ENCODE measurements at regions not wholly inside any gene's neighbourhood (a gene's known extent, or its start where the extent isn't known, plus 50 kb on each side); places are given as distances from the start of the nearest gene placed in this dataset.

- no peaks in the 10 kb centered on the region for H3K36me3 ChIP-seq (ENCODE audit: control insufficient read depth, insufficient read depth, low read length)
- H3K4me2 ChIP-seq (ENCODE audit: extremely low read depth, insufficient read depth, low read length): no peak overlapping the region
- H3K27ac ChIP-seq (ENCODE audit: insufficient read depth, low read length): no peak overlapping the region
- no peaks in the 10 kb centered on the region for H3K27me3 ChIP-seq (ENCODE audit: control insufficient read depth, insufficient read depth, low read length)
- no peaks in the 10 kb centered on the region for H3K79me2 ChIP-seq (ENCODE audit: control insufficient read depth, insufficient read depth, low read length)
- no peak overlapping the region for H3K4me3 ChIP-seq (replicated peaks in 1 of 4; ENCODE audit: control extremely low read depth in 1 of 4, insufficient read depth in 1 of 4, low read depth in 3 of 4, low read length in 4 of 4)
- H3K9me3 ChIP-seq (ENCODE audit: control insufficient read depth, insufficient read depth, low read depth, low read length): no peaks in the 10 kb centered on the region
- no peak for DNase-seq (ENCODE audit: low read depth in 2 of 2)
- H4K20me1 ChIP-seq (ENCODE audit: control insufficient read depth, extremely low read depth, insufficient read depth, low read length): no peaks in the 10 kb centered on the region
- H3K4me1 ChIP-seq (ENCODE audit: control insufficient read depth, extremely low read depth, insufficient read depth, low read length): no peaks in the 10 kb centered on the region
- no peak overlapping the region for H2AFZ ChIP-seq (ENCODE audit: low read length)
- H3K9ac ChIP-seq (ENCODE audit: insufficient read depth, low read length): no peak overlapping the region
- no peak for TF ChIP-seq EZH2 (IDR thresholded peaks at IDR 0.05; ENCODE audit: low read length, missing control alignments)
- TF ChIP-seq CTCF (conservative IDR thresholded peaks at IDR 0.05 in 1 of 2, IDR thresholded peaks at IDR 0.05 in 1 of 2; ENCODE audit: low read depth in 1 of 2, low read length in 2 of 2): no peak
These were observed 135.5 kb upstream of the RMP24 start for GRCh38 chr18:35836932-35837331.

- no peak overlapping the region for H3K27ac ChIP-seq (ENCODE audit: insufficient read depth, low read length)
- H3K36me3 ChIP-seq (ENCODE audit: control insufficient read depth, insufficient read depth, low read length): no peaks in the 10 kb centered on the region
- no peak overlapping the region for H3K4me3 ChIP-seq (replicated peaks in 1 of 4; ENCODE audit: control extremely low read depth in 1 of 4, insufficient read depth in 1 of 4, low read depth in 3 of 4, low read length in 4 of 4)
- H3K27me3 ChIP-seq (ENCODE audit: control insufficient read depth, insufficient read depth, low read length): no peaks in the 10 kb centered on the region
- no peaks in the 10 kb centered on the region for H4K20me1 ChIP-seq (ENCODE audit: control insufficient read depth, extremely low read depth, insufficient read depth, low read length)
- H2AFZ ChIP-seq (ENCODE audit: low read length): no peak overlapping the region
- no peak for DNase-seq (ENCODE audit: low read depth in 2 of 2)
- H3K9me3 ChIP-seq (ENCODE audit: control insufficient read depth, insufficient read depth, low read depth, low read length): no peaks in the 10 kb centered on the region
- no peak overlapping the region for H3K4me2 ChIP-seq (ENCODE audit: extremely low read depth, insufficient read depth, low read length)
- no peaks in the 10 kb centered on the region for H3K79me2 ChIP-seq (ENCODE audit: control insufficient read depth, insufficient read depth, low read length)
- TF ChIP-seq CTCF (conservative IDR thresholded peaks at IDR 0.05 in 1 of 2, IDR thresholded peaks at IDR 0.05 in 1 of 2; ENCODE audit: low read depth in 1 of 2, low read length in 2 of 2) (no peak), EZH2 (IDR thresholded peaks at IDR 0.05; ENCODE audit: low read length, missing control alignments) (no peak)
- no peaks in the 10 kb centered on the region for H3K4me1 ChIP-seq (ENCODE audit: control insufficient read depth, extremely low read depth, insufficient read depth, low read length)
- no peak overlapping the region for H3K9ac ChIP-seq (ENCODE audit: insufficient read depth, low read length)
These were observed 134.5 kb upstream of the RMP24 start for GRCh38 chr18:35837922-35838496.

GRCh38 chr18:35841283-35841682 is 131.2 kb upstream of the RMP24 start:
- Histone ChIP-seq H3K4me3 (replicated peaks in 1 of 4; ENCODE audit: control extremely low read depth in 1 of 4, insufficient read depth in 1 of 4, low read depth in 3 of 4, low read length in 4 of 4) (no peak overlapping the region), H3K36me3 (ENCODE audit: control insufficient read depth, insufficient read depth, low read length) (no peaks in the 10 kb centered on the region), H3K27me3 (ENCODE audit: control insufficient read depth, insufficient read depth, low read length) (no peaks in the 10 kb centered on the region), H3K9ac (ENCODE audit: insufficient read depth, low read length) (no peak overlapping the region), H3K79me2 (ENCODE audit: control insufficient read depth, insufficient read depth, low read length) (no peaks in the 10 kb centered on the region), H4K20me1 (ENCODE audit: control insufficient read depth, extremely low read depth, insufficient read depth, low read length) (no peaks in the 10 kb centered on the region), H3K9me3 (ENCODE audit: control insufficient read depth, insufficient read depth, low read depth, low read length) (no peaks in the 10 kb centered on the region), H3K27ac (ENCODE audit: insufficient read depth, low read length) (no peak overlapping the region), H2AFZ (ENCODE audit: low read length) (no peak overlapping the region), H3K4me2 (ENCODE audit: extremely low read depth, insufficient read depth, low read length) (no peak overlapping the region), H3K4me1 (ENCODE audit: control insufficient read depth, extremely low read depth, insufficient read depth, low read length) (no peaks in the 10 kb centered on the region)
- TF ChIP-seq EZH2 (IDR thresholded peaks at IDR 0.05; ENCODE audit: low read length, missing control alignments): no peak
- no peak for TF ChIP-seq CTCF (conservative IDR thresholded peaks at IDR 0.05 in 1 of 2, IDR thresholded peaks at IDR 0.05 in 1 of 2; ENCODE audit: low read depth in 1 of 2, low read length in 2 of 2)
- DNase-seq (ENCODE audit: low read depth in 2 of 2): no peak
